ENCODE measurements at regions not wholly inside any gene's neighbourhood (a gene's known extent, or its start where the extent isn't known, plus 50 kb on each side); places are given as distances from the start of the nearest gene placed in this dataset.

- DNase-seq = no peak
Observed at GRCh38 chr12:91913651-91914050, 232.0 kb downstream of the BTG1 start.

GRCh38 chr12:91913124-91913523 lies 232.5 kb downstream of the BTG1 start:
- no peak for DNase-seq

- no peak for DNase-seq
Observed at GRCh38 chr12:91912178-91912577, 233.5 kb downstream of the BTG1 start.

DNA sequence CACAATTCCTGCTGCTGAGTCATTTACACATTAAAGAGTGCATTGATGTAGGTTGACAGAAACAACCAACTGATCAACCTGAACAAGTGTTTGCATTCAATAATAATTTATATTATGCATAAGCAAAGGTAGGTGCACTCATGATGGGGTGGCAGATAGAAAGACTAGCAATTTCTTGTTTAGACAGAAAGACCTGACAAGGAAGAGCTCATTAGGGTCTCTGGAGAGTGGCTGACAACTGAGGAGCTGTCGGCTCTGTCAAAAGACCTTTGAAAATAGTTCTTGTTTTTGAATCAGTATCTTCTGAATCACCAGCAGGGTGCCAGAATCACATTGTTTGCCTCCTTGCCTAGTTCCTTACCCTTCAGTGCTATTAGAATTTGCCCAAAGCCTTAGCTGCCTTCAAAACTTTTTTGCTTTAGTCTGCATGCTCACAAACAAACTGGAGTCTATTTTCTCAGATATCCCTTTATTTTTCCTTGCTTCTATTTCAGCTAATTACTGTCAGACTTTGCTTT lies 234.7 kb downstream of the BTG1 start:
- DNase-seq = no peak

DNA sequence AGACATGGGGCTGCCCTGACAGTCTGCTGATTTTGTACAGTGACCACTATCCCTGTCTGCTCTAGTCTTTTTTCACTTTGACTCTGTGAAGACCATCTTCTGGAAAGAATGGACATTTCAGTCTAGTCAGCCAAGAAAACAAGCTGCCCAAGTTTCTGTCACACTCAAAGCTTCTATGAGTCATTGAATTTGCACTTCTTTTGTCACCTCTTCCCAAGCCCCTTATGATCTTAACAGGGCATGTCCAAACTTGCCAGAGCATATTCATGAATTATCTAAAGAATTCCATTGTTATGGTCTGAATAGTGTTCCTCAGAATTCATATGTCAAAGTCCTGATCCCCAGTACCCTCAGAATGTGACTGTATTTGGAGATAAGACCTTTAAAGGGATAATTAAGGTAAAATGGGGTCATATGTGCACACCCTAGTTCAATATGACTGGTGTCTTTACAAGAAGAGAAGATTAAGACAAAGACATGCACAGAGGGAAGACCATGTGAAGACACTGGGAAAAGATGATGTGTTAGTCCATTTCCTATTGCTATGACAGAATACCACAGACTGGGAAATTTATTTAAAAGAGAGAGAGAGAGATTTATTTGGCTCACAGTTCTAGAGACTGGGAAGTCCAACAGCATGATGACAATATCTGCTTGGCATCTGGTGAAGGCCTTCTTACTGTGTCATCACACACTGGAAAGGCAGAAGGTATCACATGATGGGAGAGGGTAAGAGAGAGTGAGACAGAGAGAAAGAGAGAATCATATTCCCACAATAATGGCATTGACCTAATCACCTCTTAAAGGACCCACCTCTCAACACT lies 242.6 kb downstream of the BTG1 start:
- no peak for DNase-seq

DNA sequence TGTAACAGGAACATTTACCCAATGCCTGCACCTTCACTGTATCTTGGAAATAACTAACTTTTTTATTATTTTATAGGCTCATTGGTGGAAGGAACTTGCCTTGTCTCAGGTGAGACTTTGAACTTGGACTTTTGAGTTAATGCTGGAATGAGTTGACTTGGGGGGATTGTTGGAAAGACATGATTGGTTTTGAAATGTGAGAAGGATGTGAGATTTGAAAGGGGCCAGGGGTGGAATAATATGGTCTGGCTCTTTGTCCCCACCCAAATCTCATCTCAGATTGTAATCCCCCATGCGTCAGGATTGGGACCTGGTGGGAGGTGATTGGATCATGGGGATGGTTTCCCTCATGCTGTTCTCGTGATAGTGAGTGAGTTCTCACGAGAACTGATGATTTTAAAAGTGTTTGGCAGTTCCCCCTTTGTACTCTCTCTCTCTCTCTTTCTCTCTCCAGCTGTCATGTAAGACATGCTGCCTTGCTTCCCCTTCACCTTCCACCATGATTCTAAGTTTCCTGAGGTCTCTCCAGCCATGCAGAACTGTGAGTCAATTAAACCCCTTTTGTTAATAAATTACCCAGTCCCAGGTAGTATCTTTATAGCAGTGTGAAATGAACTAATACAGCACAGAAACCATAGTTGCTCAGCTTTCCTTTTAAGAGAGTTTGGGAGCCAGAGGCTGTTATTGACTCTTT lies 244.1 kb downstream of the BTG1 start:
- no peak for DNase-seq

DNA sequence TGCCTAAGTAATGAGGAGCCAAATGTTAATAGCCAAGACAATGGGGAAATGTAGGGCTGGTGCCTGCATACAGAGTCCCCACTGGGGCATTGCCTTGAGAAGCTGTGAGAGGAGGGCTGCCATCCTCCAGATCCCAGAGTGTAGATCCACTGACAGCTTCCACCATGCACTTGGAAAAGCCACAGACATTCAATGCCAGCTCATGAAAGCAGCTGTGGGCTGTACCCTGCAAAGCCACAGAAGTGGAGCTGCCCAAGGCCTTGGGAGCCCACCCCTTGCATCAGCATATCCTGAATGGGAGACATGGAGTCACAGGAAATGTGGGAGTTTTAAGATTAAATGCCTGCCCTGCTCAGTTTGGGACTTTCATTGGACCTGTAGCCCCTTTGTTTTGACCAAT lies 244.7 kb downstream of the BTG1 start:
- no peak for DNase-seq

DNA sequence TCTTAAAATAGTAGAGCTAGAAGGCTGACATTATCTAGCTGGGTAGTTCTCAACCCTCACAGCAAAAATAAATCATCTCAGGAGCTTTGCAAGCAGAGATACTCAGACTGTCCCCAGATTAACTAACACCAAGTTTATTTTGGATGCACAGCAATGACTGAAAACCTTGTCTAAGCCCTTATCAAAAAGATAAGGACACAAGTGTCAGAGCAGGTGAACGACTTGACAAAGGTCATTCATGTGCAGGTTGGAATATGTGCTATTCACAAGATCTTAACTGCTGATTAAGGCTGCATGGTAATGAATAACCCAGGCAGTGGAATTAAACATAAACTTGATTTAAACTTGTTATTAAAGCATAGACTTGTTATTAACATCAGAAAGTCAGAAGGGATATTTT lies 246.6 kb downstream of the BTG1 start:
- no peak for DNase-seq

- DNase-seq = no peak
Observed at GRCh38 chr12:91897025-91897515, 248.6 kb downstream of the BTG1 start.

- DNase-seq = no peak
Observed at GRCh38 chr12:91896286-91897024, 249.2 kb downstream of the BTG1 start.

DNA sequence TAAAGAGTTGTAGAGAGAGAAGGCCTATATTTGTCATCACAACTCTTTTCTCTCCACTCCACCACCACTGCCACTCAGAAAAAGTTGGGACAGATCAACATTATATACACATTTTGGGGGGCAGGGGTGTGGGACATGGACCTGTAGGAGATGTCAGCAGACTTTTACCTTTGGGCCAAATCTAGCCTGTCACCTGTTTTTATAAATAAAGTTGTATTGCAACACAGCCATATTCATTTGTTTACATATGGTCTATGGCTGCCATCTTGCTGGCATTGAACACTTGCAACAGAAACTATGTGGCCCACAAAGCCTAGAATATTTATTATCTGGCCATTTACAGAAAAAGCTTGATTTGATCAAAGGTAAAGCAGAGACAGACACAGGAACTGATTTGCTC lies 250.7 kb downstream of the BTG1 start:
- DNase-seq = no peak

- no peak for DNase-seq
Observed at GRCh38 chr12:91893476-91893875, 252.2 kb downstream of the BTG1 start.

- no peak for DNase-seq
Observed at GRCh38 chr12:91892081-91892855, 253.4 kb downstream of the BTG1 start.

DNA sequence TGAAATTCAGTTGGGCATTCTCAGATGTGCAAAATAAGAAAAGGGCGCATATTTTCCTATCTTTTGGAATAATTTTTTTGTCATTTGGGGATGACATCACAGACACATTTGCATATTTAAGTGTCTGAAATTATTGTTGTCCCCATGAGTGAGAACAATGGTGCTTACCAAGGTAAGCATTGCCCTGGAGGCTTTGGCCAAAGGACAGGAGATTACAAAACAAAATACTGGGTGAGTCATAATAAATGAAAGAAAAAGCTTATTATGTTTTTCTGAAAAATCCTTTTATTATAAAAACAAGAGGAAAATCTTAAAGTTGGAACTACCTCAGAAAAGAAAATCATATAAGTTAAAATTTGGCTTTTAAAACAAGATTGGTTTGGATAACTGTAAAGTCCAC lies 254.9 kb downstream of the BTG1 start:
- no peak for DNase-seq

GRCh38 chr12:91889910-91890309 lies 255.7 kb downstream of the BTG1 start:
- no peak for DNase-seq

GRCh38 chr12:91889059-91889458 lies 256.6 kb downstream of the BTG1 start:
- DNase-seq = no peak

DNA sequence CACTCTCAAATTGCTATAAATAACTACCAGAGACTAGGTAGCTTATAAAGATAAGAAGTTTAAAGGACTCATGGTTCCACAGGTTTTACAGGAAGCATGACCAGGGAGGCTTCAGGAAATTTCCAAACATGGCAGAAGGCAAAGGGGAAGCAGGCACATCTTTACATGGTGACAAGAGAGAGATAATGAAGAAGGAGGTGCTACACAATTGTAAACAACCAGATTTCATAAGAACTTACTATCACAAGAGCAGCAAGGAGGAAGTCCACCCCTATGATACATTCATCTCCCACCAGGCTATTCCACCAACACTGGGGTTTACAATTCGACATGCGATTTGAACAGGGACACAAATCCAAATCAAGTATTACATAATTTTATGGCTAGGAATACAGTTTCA lies 257.7 kb downstream of the BTG1 start:
- DNase-seq = no peak

DNA sequence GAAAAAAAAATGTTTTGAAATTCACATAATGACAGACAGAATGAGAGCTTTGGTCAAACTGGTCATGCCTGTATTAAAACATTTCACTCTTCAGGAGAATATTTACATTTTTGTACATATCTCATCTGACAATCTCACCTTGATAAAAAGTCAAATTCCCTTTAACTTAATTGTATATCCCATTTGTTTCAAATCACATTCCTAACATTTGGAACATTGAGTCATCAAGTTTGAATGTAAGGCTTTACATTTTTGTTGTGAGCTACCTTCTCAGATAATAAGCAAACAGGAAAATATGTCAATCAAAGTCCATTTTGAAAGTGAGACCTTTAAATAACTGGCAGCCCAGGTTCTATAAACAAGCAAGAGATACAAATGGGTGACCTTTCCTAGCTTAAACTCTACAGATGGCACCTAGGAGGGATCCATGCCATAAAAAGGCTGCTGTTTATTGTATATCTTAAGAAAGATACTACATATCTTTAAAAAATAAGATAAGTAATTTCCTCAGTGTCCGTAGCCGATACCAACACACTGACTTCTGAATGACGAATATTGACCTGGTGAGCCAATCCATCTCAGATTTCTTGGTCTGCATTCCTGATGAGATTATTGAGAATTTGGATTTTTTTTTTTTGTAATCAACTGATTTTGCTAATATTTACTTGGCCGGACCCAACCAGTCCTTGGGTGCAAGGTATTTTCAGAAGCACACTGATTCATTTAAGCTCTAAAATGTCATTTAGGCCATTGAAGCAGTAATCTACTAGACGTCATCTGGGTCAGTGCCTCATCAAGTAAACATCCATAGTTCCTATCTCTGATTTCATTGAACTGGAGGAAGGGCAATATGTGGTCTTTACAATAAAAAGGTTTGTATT lies 259.6 kb downstream of the BTG1 start:
- DNase-seq = no peak

DNA sequence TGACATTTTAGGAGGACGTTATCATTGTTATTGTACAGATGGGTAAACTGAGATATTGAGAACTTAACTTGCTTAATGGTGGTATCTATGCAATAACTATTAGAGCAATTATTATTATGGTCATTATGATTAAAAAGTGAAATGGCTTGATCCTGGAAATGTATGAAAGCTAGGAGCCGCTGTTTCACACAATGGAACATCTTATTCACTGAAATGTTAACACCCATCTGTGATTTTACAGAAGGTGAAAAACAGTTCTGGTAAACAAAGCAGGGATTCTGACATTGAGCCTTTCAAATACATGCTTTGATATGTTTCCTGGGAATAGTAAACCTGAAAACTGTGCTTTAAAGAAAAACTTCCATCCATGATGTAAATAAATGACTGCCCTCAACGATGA lies 261.4 kb downstream of the BTG1 start:
- no peak for DNase-seq

DNA sequence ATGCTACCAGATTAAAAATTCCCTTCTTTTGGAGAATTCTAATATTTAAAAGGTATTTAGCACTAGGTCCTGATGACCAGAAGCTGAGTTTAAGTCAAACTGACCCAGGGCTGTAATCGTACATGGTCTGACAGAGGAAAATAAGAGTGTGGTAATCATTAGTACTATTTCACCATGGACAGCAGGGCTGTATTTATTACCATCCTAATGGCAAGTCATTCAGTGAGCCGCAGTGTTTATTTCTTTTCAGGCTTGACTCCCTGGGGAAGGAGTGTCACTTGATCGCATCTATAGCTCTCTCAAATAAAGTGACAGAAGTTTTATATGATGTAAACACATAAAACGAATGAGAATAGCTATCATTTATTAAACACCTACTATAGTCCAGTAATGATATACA lies 261.8 kb downstream of the BTG1 start:
- no peak for DNase-seq

DNA sequence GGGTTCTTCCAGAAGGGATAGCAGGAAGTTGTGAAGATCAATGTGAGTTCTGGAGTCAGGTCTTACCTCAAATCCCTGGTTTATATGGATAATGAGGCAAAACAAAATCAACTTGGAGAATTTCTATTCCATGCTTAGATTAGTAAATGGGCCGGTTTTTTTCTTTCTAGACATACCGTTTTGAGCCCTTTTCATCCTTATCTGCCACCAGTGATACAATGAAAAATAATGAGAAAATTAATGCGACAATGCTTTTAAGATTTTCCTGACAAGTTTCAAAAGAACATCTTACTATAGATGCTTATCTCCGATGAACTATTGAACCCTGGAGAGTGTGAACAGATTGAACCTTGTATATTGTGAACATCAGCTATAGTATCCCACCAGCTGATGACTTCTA lies 262.7 kb downstream of the BTG1 start:
- DNase-seq = no peak

GRCh38 chr12:91880528-91880927 lies 265.1 kb downstream of the BTG1 start:
- DNase-seq = no peak

Data from NCI-H1436 (cell line).